ENCODE measurements at regions not wholly inside any gene's neighbourhood (a gene's known extent, or its start where the extent isn't known, plus 50 kb on each side); places are given as distances from the start of the nearest gene placed in this dataset.

DNA sequence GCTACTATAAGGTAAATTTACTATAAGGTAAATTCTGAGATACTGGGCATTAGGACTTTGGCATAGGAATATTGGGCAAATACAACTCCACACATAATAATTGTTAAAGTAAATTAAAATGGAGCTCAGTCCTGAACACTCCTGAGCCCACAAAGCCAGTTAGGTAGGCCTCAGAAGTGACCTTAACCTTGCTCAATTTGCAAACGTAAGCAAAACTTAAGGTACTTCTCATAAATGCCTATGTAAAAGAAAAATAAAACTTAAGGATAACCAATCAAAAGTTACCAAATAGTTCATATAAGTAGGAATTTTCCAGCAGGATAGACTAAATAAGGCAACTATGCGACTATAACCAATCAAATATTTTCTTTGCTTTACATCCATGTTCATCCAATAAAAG, 197.7 kb downstream of the MC4R start:
- TF ChIP-seq, protein P1, sequence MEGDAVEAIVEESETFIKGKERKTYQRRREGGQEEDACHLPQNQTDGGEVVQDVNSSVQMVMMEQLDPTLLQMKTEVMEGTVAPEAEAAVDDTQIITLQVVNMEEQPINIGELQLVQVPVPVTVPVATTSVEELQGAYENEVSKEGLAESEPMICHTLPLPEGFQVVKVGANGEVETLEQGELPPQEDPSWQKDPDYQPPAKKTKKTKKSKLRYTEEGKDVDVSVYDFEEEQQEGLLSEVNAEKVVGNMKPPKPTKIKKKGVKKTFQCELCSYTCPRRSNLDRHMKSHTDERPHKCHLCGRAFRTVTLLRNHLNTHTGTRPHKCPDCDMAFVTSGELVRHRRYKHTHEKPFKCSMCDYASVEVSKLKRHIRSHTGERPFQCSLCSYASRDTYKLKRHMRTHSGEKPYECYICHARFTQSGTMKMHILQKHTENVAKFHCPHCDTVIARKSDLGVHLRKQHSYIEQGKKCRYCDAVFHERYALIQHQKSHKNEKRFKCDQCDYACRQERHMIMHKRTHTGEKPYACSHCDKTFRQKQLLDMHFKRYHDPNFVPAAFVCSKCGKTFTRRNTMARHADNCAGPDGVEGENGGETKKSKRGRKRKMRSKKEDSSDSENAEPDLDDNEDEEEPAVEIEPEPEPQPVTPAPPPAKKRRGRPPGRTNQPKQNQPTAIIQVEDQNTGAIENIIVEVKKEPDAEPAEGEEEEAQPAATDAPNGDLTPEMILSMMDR (IDR thresholded peaks at IDR 0.05; ENCODE audit: control insufficient read depth, extremely low read depth, insufficient read depth): no peak
- no peak overlapping the region for H3K4me3 ChIP-seq (ENCODE audit: low read depth, low read length)
- DNase-seq (ENCODE audit: low read depth): no peak

DNA sequence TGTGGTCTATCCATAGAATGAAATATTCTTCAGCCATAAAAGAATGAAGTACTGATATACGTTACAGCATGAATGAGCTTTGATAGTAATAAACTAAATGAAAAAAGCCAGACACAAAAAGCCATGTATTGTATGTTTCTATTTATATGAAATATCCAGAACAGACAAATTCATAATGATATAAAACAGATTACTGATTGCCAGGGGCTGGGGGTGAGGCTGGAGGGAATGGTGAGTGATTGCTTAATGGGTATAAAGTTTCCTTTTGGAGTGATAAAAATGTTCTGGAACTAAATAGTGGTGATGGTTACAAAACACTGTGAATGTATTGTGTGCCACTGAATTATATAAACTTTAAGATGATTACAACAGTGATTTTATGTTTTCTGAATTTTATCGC, 200.5 kb downstream of the MC4R start:
- H3K4me3 ChIP-seq (ENCODE audit: low read depth, low read length): no peak overlapping the region
- TF ChIP-seq, protein P1 (IDR thresholded peaks at IDR 0.05; ENCODE audit: control insufficient read depth, extremely low read depth, insufficient read depth): no peak
- no peak for DNase-seq (ENCODE audit: low read depth)

DNA sequence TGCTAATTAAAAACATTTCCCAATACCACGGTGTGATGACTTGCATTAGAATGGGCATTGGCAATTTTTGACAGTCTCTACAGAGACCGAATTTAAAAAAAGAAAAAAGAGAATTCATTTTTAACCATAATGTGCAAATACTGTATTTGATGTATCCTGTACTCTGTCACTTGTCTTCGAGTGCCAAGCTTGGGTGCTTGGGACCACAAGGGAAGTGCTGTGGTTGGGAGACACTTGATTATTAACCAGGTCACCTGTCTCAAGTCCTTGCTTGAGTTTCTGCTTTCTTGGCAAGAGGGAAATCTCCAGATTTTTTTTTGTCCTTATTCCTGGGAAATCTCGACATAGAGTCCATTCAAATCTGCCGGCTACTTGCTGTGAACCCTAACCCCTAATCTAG, 209.0 kb downstream of the MC4R start:
- DNase-seq (ENCODE audit: low read depth): no peak
- H3K4me3 ChIP-seq (ENCODE audit: low read depth, low read length): no peak overlapping the region
- TF ChIP-seq, protein P1 (IDR thresholded peaks at IDR 0.05; ENCODE audit: control insufficient read depth, extremely low read depth, insufficient read depth): no peak

DNA sequence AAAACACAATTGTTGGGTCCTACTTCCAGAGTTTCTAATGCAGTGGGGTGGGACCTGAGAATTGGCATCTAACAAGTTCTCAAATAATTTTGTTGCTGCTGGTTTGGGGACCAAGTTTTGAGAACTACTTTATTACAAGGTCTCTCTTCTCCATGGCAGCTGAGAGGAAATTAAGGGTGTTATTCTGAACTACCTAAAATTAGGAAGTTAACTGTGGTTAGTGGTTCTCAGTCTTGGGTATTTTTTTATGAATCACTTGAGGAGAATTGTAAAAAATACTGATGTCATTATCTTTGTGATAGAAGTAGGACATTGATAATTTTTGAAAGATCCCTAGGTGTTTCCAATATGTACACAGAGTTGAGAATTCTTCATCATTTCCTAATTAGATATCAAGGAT, 210.2 kb downstream of the MC4R start:
- TF ChIP-seq, protein P1 (IDR thresholded peaks at IDR 0.05; ENCODE audit: control insufficient read depth, extremely low read depth, insufficient read depth): no peak
- no peak overlapping the region for H3K4me3 ChIP-seq (ENCODE audit: low read depth, low read length)
- no peak for DNase-seq (ENCODE audit: low read depth)

DNA sequence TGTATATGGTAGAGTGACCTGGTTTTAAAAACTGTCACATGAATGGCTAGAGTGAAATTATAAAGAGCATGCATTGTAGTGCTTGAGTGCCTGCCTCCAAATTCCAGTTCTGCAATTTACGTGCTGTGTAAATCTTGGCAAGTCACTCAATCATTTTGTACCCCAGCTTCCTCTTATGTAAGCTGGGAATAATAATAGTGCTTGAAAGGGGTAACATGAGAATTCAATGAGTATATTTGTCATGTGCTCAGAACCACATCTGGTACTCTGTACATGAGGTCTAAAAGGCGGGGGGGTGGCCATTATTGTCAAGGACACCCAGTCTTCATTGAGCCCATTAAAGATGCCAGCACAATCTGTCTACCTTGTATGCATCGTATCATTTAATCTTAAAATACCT, 214.8 kb downstream of the MC4R start:
- TF ChIP-seq, protein P1 (IDR thresholded peaks at IDR 0.05; ENCODE audit: control insufficient read depth, extremely low read depth, insufficient read depth): no peak
- no peak overlapping the region for H3K4me3 ChIP-seq (ENCODE audit: low read depth, low read length)
- DNase-seq (ENCODE audit: low read depth): no peak

DNA sequence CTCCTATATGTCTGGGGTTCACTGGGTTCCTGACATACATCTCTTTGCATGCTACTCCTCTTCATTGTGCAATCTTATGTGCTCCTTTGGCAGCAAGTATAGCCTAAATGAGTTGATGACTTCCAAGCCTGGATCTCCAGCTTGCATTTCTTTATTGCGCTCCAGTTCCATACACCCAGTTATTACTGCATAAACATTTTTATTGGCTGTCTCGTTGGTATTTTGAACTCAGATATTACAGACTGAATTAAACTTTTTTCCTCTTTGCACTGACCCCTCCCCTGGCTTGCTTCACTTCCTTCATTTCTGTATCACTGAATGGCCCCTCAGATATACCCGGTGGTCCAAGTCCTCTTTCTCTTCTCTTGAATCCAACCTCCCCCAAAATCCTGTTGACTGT, 219.2 kb downstream of the MC4R start:
- no peak overlapping the region for H3K4me3 ChIP-seq (ENCODE audit: low read depth, low read length)
- DNase-seq (ENCODE audit: low read depth): no peak
- TF ChIP-seq, protein P1 (IDR thresholded peaks at IDR 0.05; ENCODE audit: control insufficient read depth, extremely low read depth, insufficient read depth): no peak

DNA sequence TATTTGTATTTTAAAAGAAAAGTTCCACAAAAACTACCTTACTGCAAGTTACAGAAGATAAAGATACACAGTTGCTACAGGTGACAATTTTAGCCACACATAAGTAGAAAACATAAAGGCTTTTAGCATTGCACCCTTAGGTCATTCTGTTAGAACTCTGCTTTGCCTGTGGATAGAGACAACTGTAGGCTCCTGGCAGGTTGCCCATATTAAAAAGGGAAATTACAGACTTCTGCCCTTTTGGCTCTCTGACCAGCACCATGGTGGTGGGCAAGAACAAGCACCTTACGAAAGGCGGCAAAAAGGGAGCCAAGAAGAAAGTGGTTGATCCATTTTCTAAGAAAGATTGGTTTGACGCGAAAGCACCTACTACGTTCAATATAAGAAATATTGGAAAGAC, 223.3 kb downstream of the MC4R start:
- no peak for DNase-seq (ENCODE audit: low read depth)
- TF ChIP-seq, protein P1 (IDR thresholded peaks at IDR 0.05; ENCODE audit: control insufficient read depth, extremely low read depth, insufficient read depth): no peak
- H3K4me3 ChIP-seq (ENCODE audit: low read depth, low read length): no peak overlapping the region
